ENCODE measurements at regions not wholly inside any gene's neighbourhood (a gene's known extent, or its start where the extent isn't known, plus 50 kb on each side); places are given as distances from the start of the nearest gene placed in this dataset.

- TF ChIP-seq CTCF (IDR thresholded peaks at IDR 0.05) (no peak), POLR2A (IDR thresholded peaks at IDR 0.05) (no peak)
These were observed 81.3 kb upstream of the ELAVL2 start for GRCh38 chr9:23907343-23907742.
